ENCODE measurements at regions not wholly inside any gene's neighbourhood (a gene's known extent, or its start where the extent isn't known, plus 50 kb on each side); places are given as distances from the start of the nearest gene placed in this dataset.
"Not testable (repeated sequence)": the region's sequence is repeated elsewhere in the genome, so short reads cannot be mapped to it uniquely, and the experiment has no call there.

GRCh38 chr6:9307187-9307586, 871.8 kb upstream of the SLC35B3 start:
- Histone ChIP-seq H3K9me3 (no peaks in the 10 kb centered on the region), H3K36me3 (ENCODE audit: low read depth) (no peaks in the 10 kb centered on the region), H3K4me1 (ENCODE audit: low read depth) (no peaks in the 10 kb centered on the region), H3K4me3 (no peak overlapping the region)
- ATAC-seq: no peak
- no peak for DNase-seq
- intact Hi-C loops (cut with DNase I, micrococcal nuclease): no loop called here
- TF ChIP-seq CTCF (IDR thresholded peaks at IDR 0.05): no peak

- no peak for TF ChIP-seq CTCF (IDR thresholded peaks at IDR 0.05)
- intact Hi-C loops (cut with DNase I, micrococcal nuclease): no loop called here
- Histone ChIP-seq H3K4me1 (ENCODE audit: low read depth) (no peaks in the 10 kb centered on the region), H3K4me3 (no peak overlapping the region), H3K9me3 (no peaks in the 10 kb centered on the region), H3K36me3 (ENCODE audit: low read depth) (no peaks in the 10 kb centered on the region)
- DNase-seq (no peak), ATAC-seq (no peak)
Measured at GRCh38 chr6:9295644-9296043, 860.3 kb upstream of the SLC35B3 start.

DNA sequence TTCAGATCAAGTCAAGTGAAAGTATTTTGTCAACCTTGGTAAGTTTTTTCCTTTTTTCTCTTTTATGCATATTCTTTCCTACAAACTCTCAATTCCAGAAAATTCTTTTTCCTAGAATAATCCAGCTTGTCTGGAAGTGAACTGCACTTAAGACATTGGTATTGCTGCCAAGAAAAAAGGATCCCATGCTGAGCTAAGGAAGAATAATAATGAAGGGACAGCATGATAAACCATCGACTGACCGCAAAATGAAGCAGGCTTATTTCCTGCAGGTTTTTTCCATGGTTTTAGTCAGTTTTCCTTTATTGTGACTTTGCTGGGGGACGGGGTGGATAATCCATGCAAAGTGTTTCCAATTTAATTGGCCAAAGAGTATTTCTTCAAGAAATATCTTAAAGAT, 857.6 kb upstream of the SLC35B3 start:
- no peak for ATAC-seq
- DNase-seq: no peak
- H3K4me1 ChIP-seq (ENCODE audit: low read depth): no peaks in the 10 kb centered on the region
- no peak for TF ChIP-seq CTCF (IDR thresholded peaks at IDR 0.05)
- intact Hi-C loops (cut with DNase I, micrococcal nuclease): no loop called here
- H3K4me3 ChIP-seq: no peak overlapping the region
- no peaks in the 10 kb centered on the region for H3K9me3 ChIP-seq
- H3K36me3 ChIP-seq (ENCODE audit: low read depth): no peaks in the 10 kb centered on the region

GRCh38 chr6:9290342-9290741, 855.0 kb upstream of the SLC35B3 start:
- DNase-seq; H3K4me1 ChIP-seq (ENCODE audit: low read depth); ATAC-seq; H3K4me3 ChIP-seq; intact Hi-C loops (cut with DNase I, micrococcal nuclease); H3K36me3 ChIP-seq (ENCODE audit: low read depth); H3K9me3 ChIP-seq: not testable (repeated sequence)

DNA sequence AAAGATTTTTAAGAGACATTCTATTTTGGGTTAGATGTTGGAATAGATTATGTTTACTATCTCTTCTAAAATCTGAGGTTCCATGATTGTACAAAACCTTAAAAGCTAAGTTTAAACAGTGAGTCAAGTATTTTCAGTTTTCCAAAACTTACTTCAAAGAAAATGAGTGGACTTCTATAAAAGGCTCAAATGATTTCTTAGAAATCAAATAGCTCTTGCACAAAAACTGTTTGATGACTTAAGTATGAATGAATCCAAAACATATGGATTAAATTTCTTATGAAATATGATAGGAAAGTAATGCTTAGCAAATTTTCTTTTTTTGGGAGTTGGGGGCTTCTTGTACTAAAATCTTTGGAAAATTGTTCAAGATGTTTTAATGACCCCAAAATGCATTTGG, 837.3 kb upstream of the SLC35B3 start:
- TF ChIP-seq CTCF (IDR thresholded peaks at IDR 0.05): no peak
- H3K36me3 ChIP-seq (ENCODE audit: low read depth): no peaks in the 10 kb centered on the region

DNA sequence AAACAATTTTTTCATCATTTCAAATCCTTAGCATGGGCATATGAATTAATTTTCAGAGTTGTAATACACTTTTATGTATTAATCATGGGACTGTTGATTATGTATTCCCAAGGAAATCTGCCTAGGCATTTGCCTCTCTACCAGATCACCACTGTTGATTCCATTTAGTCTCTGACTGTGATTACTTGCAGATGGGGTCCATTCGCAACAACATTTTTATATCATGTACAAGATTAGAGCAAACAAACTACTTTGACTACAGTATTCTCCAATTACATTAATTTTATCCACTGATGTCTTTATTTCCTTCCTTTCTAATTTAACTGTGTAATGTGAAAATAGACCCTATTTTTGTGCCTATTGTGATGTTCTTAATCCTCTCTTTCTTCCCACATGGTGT, 831.4 kb upstream of the SLC35B3 start:
- DNase-seq (no peak), ATAC-seq (no peak)
- Histone ChIP-seq H3K4me3 (no peak overlapping the region), H3K36me3 (ENCODE audit: low read depth) (no peaks in the 10 kb centered on the region), H3K4me1 (ENCODE audit: low read depth) (no peaks in the 10 kb centered on the region), H3K9me3 (no peaks in the 10 kb centered on the region)
- TF ChIP-seq CTCF (IDR thresholded peaks at IDR 0.05): no peak
- intact Hi-C loops (cut with DNase I, micrococcal nuclease): no loop called here

More for the DNA sequence above, 837.3 kb upstream of the SLC35B3 start:
- intact Hi-C loops (cut with DNase I, micrococcal nuclease): no loop called here
- H3K4me1 ChIP-seq (ENCODE audit: low read depth): no peaks in the 10 kb centered on the region
- ATAC-seq (no peak), DNase-seq (no peak)
- no peaks in the 10 kb centered on the region for H3K9me3 ChIP-seq
- no peak overlapping the region for H3K4me3 ChIP-seq
